NCI-H2081 treated with DMSO at 0.1 percent for 48 hours (cell line): ENCODE measurements at regions not wholly inside any gene's neighbourhood (a gene's known extent, or its start where the extent isn't known, plus 50 kb on each side); places are given as distances from the start of the nearest gene placed in this dataset.
"Not testable (repeated sequence)": the region's sequence is repeated elsewhere in the genome, so short reads cannot be mapped to it uniquely, and the experiment has no call there.

Source experiments
- DNase-seq: peaks from one replicate; lab custom pipeline; 2025; lab: John Stamatoyannopoulos, UW

DNA sequence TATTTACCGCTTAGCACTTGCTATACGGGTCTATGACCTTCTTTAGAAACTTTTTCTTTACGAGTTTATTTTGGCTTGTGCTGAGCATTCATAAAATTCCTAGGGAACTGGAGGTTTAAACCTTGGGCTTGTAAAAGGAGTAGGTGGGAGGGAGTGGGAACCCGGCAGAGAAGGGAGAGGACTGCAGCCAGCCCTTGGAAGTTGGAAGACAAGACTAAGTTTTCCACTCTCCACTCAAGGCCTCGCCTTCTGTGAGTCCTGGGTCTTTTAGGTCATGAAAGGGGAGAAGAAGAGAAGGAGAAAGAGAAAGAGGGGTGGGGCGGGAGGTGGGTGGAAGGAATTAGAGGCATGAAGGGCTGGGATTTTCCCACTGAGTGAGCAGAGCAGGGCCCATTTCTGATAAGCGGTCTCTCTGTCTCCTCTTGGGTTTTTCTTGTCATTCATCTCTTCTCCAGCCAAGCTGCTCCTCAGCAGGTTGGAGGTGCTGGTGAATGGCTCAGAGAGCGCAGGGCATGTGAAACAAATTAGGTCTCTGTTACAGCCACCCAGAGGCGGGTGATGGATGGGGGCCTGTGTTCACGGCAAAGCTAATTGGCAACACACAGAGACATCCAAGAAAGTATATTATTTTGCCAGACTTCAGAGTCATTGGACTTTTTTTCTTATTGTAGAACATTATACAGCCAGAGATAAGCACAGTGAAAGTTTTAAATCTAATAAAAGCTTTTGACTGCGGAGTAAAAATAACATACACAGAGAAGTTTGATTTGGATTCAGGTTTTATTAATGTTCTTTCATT, 247.3 kb downstream of the FOXD2 start:
- DNase-seq = no peak

DNA sequence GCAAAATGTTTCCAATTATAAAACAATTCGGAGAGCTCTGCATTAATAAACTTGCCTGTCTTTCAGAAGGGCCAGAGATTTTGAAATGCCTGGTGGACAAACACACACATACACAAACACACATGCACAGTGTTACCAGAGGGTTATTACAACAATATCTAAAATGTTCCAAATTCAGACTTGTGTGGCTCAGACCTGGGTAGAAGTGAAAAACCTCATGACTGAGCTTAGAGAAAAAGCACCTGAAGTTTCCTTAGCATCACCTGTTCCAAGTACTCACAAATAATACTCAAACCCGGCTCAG, 247.9 kb downstream of the FOXD2 start:
- DNase-seq = no peak

DNA sequence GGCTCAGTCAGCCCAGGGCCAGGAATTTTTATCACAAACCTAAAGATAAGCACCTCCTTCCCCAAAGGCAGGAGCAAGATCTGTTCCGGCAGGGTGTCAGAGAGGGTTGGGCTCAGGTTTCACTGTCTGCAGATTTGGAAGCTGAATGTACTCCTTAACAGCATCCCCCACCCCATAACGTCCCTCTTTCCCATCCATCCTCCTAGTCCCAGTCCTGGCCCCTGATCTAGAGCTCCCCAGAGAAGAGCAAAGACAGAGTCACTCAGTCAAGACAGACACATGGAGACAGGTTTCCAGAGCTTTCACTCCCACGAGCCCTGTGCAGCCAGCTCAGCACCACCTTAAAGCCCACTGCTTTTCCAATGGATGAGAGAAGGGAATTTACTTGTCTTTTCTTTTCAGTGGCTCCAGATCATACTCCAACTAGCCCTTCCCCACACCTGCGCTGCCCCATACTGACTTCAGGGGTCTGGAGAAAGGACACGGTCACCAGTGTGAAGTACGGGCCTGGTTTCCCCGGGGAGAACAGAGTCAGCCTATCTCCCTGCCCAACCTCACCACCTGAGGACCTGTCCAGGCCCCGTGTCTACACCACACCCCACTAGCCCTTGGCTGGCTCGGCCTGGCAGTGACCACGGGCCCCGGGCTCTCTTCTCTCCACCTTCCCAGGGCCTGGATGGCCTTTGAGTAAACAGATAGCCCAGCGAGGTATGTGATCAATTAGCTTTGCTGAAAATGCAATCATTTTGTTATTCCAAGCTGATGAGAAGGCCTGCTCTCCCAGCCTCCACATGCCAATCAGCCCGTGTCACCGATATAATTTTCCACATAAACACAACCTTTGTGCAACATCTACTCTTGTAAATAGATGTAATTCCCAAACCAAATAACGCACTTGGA, 249.1 kb downstream of the FOXD2 start:
- DNase-seq = no peak

DNA sequence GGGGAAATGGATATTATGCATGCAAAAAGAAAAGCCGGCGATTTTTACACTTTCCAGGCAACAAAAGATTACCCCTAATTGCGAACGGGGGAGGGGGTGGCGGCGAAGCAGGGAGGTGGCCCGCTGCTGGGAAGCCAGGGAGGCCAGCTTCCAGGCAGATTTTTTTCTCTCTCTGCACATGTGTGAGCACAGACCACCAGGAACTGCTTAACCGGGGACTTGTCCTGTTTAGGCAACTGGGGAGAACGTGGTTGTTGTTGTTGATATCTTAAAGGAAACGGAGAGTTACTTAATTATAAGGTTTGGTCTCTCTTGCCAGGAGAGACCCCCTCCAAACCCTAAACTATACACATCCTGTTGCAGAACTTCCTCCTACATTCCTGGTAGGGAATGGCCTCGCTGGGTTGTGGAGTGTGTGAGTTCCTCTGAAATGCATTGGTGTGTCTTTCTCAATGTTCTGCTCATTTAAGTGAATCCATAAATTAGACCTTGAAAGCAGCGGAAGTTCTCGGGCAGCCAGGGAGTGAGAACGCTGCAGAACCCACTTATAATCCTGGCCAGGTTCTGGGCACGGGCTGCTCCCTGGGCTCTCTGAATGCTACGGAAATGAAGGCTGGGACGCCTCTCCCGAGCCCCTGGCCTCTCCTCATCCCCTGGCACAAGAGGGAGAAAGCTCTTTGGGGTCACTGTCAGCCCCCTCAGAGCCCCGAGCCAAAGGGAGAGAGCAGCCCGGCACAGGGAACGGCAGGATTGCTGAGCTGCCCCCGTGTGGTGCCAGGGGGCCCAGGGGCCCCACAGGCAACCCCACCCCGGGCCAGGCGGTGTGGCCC, 250.0 kb downstream of the FOXD2 start:
- DNase-seq = no peak

GRCh38 chr1:47688461-47689296, 250.8 kb downstream of the FOXD2 start:
- no peak for DNase-seq

GRCh38 chr1:47689894-47690293, 252.1 kb downstream of the FOXD2 start:
- DNase-seq = no peak

DNA sequence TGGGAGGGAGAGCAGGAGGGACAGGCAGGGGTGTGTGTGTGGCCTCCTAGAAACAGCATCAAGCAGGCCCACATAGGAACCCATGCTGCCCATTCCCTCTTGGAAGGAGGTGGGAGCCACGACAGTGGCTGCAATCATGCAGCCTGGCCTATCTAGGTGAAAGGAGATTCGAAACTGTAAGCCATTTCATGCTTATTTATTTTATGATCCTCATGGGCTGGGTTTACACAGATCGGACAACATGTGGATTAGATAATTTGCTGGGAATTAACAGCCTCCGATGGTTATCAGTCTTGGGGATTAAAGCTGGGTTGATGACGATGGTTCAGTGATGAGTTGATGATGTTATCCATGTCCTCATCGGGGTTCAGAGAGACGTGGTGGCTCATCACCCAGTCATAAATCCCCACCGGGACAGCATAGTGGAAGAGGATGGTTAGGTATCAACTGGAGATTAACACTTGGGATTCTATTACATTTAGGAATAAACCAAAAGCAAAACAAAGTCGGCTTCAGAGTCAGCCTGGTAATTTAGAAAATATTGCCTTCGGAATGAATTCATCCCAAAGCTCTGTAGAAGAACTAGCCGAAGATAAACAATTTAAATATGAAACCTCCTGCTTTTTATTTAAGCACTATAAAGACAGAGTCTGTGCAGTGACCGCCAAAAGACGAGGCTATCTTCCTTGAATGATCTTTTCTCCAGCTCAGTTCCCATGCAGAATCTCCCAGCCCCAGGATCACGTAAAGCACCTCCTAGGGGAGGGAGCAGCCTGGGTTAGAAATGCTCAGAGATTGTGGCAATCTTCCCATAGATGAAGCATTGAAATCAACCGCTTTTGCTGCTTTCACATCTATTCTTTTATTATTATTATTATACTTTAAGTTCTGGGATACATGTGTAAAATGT, 252.8 kb downstream of the FOXD2 start:
- no peak for DNase-seq

DNA sequence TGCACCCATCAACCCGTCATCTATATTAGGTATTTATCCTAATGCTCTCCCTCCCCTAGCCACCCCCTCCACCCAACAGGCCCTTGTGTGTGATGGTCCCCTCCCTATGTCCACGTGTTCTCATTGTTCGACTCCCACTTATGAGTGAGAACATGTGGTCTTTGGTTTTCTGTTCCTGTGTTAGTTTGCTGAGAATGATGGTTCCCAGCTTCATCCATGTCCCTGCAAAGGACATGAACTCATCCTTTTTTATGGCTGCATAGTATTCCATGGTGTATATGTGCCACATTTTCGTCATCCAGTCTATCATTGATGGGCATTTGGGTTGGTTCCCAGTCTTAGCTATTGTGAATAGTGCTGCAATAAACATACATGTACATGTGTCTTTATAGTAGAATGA, 253.4 kb downstream of the FOXD2 start:
- DNase-seq = not testable (repeated sequence)

GRCh38 chr1:47692196-47692595, 254.4 kb downstream of the FOXD2 start:
- DNase-seq = no peak

GRCh38 chr1:47693115-47693514, 255.3 kb downstream of the FOXD2 start:
- no peak for DNase-seq

DNA sequence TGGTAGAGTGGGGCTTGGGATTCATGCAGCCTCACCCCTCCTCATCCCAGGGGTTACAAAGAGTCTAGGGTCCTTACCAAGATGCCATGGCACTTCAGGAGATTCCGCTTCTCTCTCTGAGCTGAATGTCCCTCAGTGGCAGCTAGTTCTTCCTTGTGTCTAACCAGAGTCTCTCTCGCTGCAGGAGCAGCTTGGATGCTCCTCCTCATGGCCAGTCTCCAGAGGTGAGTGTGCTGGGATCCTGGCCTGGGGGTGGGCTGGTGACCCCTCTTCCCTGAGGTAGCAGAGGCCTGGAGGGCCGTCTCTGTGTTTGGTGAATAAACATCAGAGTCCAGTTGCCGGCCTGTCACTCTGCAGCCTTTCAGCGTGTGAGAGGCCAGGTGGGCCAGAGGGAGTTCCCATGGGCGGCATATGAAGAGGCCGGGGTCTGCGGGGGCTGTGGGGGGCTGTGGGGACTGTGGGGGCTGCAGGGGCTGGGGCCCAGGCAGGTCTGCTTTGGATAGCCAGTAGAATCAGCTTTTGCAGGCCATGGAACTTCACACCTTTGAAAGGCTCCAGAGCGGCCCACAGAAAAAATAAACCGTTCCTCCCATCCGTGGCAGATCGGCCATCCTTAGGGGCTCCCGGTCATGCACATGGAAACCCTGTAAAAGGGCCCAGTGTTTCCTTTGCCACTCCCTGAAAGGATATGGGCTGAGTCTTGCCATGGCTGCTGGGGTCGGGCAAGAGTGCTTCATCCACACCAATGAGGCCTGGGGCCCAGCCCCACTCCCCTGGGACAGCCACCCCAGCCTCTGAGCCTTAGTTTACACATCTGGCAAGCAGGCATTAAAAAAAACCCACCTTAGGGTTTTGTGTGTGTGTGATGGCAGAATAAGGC, 256.4 kb downstream of the FOXD2 start:
- DNase-seq = no peak

DNA sequence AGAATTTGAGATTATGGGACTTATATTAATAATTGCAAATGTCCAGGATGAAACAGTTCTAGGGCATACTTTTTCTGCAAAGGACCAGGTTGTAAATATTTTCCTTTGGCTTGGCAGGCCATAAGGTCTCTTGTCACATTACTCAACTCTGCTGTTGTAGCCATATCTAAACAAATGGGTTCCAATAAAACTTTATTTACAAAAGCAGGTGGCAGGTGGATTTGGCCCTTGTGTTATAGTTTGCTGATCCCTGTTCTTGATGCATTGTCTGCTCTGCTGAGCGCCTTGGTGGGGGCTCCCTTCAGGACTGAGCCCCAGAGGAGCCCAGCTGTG, 258.5 kb downstream of the FOXD2 start:
- no peak for DNase-seq

- DNase-seq = no peak
Observed at GRCh38 chr1:47696737-47697441, 259.0 kb downstream of the FOXD2 start.

- DNase-seq = no peak
Observed at GRCh38 chr1:47697616-47698335, 259.9 kb downstream of the FOXD2 start.

GRCh38 chr1:47699492-47700235, 261.8 kb downstream of the FOXD2 start:
- no peak for DNase-seq

GRCh38 chr1:47701283-47701682, 263.4 kb downstream of the FOXD2 start:
- DNase-seq = no peak

DNA sequence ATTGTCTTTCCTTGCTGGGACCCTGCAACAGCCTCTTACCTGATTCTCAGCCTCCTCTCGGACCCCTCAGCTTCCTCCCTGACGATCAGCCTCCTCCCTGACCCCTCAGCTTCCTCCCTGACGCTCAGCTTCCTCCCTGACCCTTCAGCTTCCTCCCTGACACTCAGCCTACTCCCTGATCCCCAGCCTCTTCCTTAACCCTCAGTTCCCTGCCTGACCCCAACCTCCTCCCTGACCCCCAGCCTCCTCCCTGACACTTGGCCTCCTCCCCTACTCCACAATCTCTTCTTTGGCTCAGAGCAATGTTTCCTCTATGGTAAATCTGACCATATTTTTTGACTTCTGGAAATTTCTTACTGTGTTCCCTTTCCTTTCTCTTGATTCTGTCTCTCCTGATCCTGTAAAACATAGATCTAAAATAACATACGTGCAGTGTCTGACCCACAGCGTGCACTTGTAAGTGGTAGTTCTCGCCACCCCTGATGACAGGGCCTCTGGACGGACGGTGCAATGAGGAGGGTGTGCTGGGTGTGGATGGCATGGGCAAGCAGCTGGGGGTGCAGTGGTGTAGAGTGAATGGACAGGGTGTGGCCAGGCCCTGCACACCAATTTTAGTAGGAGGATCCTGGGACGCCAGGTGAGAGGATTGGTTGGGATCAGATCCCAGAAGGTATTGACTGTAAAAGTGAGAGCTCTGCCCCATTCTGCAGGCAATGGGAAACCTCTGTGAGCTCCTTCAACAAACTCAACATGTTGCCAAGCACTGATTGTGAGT, 264.1 kb downstream of the FOXD2 start:
- no peak for DNase-seq
